ENCODE measurements at regions not wholly inside any gene's neighbourhood (a gene's known extent, or its start where the extent isn't known, plus 50 kb on each side); places are given as distances from the start of the nearest gene placed in this dataset.

- DNase-seq (ENCODE audit: low read depth in 2 of 2) = peak in 1 of 2 donors; percentile 50
- H3K79me2 ChIP-seq (ENCODE audit: control insufficient read depth, insufficient read depth, low read length) = no peaks in the 10 kb centered on the region
- H3K9ac ChIP-seq (ENCODE audit: insufficient read depth, low read length) = no peak overlapping the region
- no peaks in the 10 kb centered on the region for H3K4me1 ChIP-seq (ENCODE audit: control insufficient read depth, extremely low read depth, insufficient read depth, low read length)
- H3K36me3 ChIP-seq (ENCODE audit: control insufficient read depth, insufficient read depth, low read length) = no peaks in the 10 kb centered on the region
- no peaks in the 10 kb centered on the region for H3K27me3 ChIP-seq (ENCODE audit: control insufficient read depth, insufficient read depth, low read length)
- H4K20me1 ChIP-seq (ENCODE audit: control insufficient read depth, extremely low read depth, insufficient read depth, low read length) = no peaks in the 10 kb centered on the region
- H3K4me3 ChIP-seq (replicated peaks in 1 of 4; ENCODE audit: control extremely low read depth in 1 of 4, insufficient read depth in 1 of 4, low read depth in 3 of 4, low read length in 4 of 4) = no peak overlapping the region
- TF ChIP-seq EZH2 (IDR thresholded peaks at IDR 0.05; ENCODE audit: low read length, missing control alignments) (no peak), CTCF (conservative IDR thresholded peaks at IDR 0.05 in 1 of 2, IDR thresholded peaks at IDR 0.05 in 1 of 2; ENCODE audit: low read depth in 1 of 2, low read length in 2 of 2) (no peak)
- no peak overlapping the region for H3K27ac ChIP-seq (ENCODE audit: insufficient read depth, low read length)
- H3K9me3 ChIP-seq (ENCODE audit: control insufficient read depth, insufficient read depth, low read depth, low read length) = no peaks in the 10 kb centered on the region
- H2AFZ ChIP-seq (ENCODE audit: low read length) = no peak overlapping the region
- no peak overlapping the region for H3K4me2 ChIP-seq (ENCODE audit: extremely low read depth, insufficient read depth, low read length)
Measured at GRCh38 chr11:104588970-104589369, 309.3 kb downstream of the CASP12 start.

GRCh38 chr11:104588446-104588845 lies 309.8 kb downstream of the CASP12 start:
- no peak overlapping the region for H2AFZ ChIP-seq (ENCODE audit: low read length)
- no peaks in the 10 kb centered on the region for H3K79me2 ChIP-seq (ENCODE audit: control insufficient read depth, insufficient read depth, low read length)
- H3K27me3 ChIP-seq (ENCODE audit: control insufficient read depth, insufficient read depth, low read length) = no peaks in the 10 kb centered on the region
- TF ChIP-seq CTCF (conservative IDR thresholded peaks at IDR 0.05 in 1 of 2, IDR thresholded peaks at IDR 0.05 in 1 of 2; ENCODE audit: low read depth in 1 of 2, low read length in 2 of 2) = no peak
- no peak for TF ChIP-seq EZH2 (IDR thresholded peaks at IDR 0.05; ENCODE audit: low read length, missing control alignments)
- no peak overlapping the region for H3K9ac ChIP-seq (ENCODE audit: insufficient read depth, low read length)
- no peak for DNase-seq (ENCODE audit: low read depth in 2 of 2)
- H3K4me3 ChIP-seq (replicated peaks in 1 of 4; ENCODE audit: control extremely low read depth in 1 of 4, insufficient read depth in 1 of 4, low read depth in 3 of 4, low read length in 4 of 4) = no peak overlapping the region
- no peak overlapping the region for H3K27ac ChIP-seq (ENCODE audit: insufficient read depth, low read length)
- H3K4me1 ChIP-seq (ENCODE audit: control insufficient read depth, extremely low read depth, insufficient read depth, low read length) = no peaks in the 10 kb centered on the region
- H3K9me3 ChIP-seq (ENCODE audit: control insufficient read depth, insufficient read depth, low read depth, low read length) = no peaks in the 10 kb centered on the region
- no peak overlapping the region for H3K4me2 ChIP-seq (ENCODE audit: extremely low read depth, insufficient read depth, low read length)
- H4K20me1 ChIP-seq (ENCODE audit: control insufficient read depth, extremely low read depth, insufficient read depth, low read length) = no peaks in the 10 kb centered on the region
- H3K36me3 ChIP-seq (ENCODE audit: control insufficient read depth, insufficient read depth, low read length) = no peaks in the 10 kb centered on the region

GRCh38 chr11:104584823-104585222 lies 313.4 kb downstream of the CASP12 start:
- Histone ChIP-seq H3K4me1 (ENCODE audit: control insufficient read depth, extremely low read depth, insufficient read depth, low read length) (no peaks in the 10 kb centered on the region), H3K79me2 (ENCODE audit: control insufficient read depth, insufficient read depth, low read length) (no peaks in the 10 kb centered on the region), H3K4me2 (ENCODE audit: extremely low read depth, insufficient read depth, low read length) (no peak overlapping the region), H3K27me3 (ENCODE audit: control insufficient read depth, insufficient read depth, low read length) (no peaks in the 10 kb centered on the region), H3K9me3 (ENCODE audit: control insufficient read depth, insufficient read depth, low read depth, low read length) (no peaks in the 10 kb centered on the region), H2AFZ (ENCODE audit: low read length) (no peak overlapping the region), H4K20me1 (ENCODE audit: control insufficient read depth, extremely low read depth, insufficient read depth, low read length) (no peaks in the 10 kb centered on the region), H3K4me3 (replicated peaks in 1 of 4; ENCODE audit: control extremely low read depth in 1 of 4, insufficient read depth in 1 of 4, low read depth in 3 of 4, low read length in 4 of 4) (no peak overlapping the region), H3K9ac (ENCODE audit: insufficient read depth, low read length) (no peak overlapping the region), H3K36me3 (ENCODE audit: control insufficient read depth, insufficient read depth, low read length) (no peaks in the 10 kb centered on the region), H3K27ac (ENCODE audit: insufficient read depth, low read length) (no peak overlapping the region)
- no peak for TF ChIP-seq EZH2 (IDR thresholded peaks at IDR 0.05; ENCODE audit: low read length, missing control alignments)
- no peak for TF ChIP-seq CTCF (conservative IDR thresholded peaks at IDR 0.05 in 1 of 2, IDR thresholded peaks at IDR 0.05 in 1 of 2; ENCODE audit: low read depth in 1 of 2, low read length in 2 of 2)
- DNase-seq (ENCODE audit: low read depth in 2 of 2) = no peak
